ENCODE measurements at regions not wholly inside any gene's neighbourhood (a gene's known extent, or its start where the extent isn't known, plus 50 kb on each side); places are given as distances from the start of the nearest gene placed in this dataset.

DNA sequence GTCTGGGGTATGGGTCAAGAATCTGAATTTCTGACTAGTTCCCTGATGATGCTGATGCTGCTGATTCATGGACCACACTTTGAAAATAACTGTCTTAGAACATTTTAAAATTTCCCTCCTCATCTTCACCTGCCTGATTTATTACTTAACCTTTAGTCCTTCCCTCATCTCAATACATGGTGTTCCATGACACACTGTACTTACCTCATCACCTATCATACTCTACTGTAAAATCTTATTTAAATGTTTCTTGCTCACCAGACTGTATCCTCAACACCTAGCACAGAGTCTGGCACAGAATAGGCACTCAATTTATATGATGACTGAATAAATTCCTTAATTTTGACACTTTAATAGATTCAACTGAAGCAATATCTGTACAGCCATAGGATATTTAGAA, 95.7 kb downstream of the FAM161A start:
- no peak for TF ChIP-seq POLR2A (IDR thresholded peaks at IDR 0.05; ENCODE audit: low read length)
- TF ChIP-seq GATA1 (IDR thresholded peaks at IDR 0.05; ENCODE audit: low read depth, low read length) = no peak
